Spleen (tissue), 11 donors: ENCODE measurements at regions not wholly inside any gene's neighbourhood (a gene's known extent, or its start where the extent isn't known, plus 50 kb on each side); places are given as distances from the start of the nearest gene placed in this dataset.
"Not testable (repeated sequence)": the region's sequence is repeated elsewhere in the genome, so short reads cannot be mapped to it uniquely, and the experiment has no call there.

Source experiments
- DNase-seq: peaks from one replicate; pipeline ENCODE4 v3.0.0-alpha.2; 2020
- H3K27ac ChIP-seq, 8 donors: fragments of 200-600 bp; sonication (generic) in 7 of 8; 1 replicate in 4 of 8; 2 replicates in 4 of 8; pipeline versions ENCODE4 v1.5.0 to v1.8.0; 2016 to 2021; ENCODE audit warnings: inconsistent platforms in 4 of 8, mild to moderate bottlenecking in 4 of 8, moderate library complexity in 1 of 8
- H3K27me3 ChIP-seq, 7 donors: fragments of 200-600 bp; sonication (generic) in 6 of 7; replicated peaks in 1 of 7; 1 replicate in 4 of 7; 2 replicates in 3 of 7; pipeline versions ENCODE4 v1.5.0 to v1.8.0; 2016 to 2021; ENCODE audit warnings: inconsistent platforms in 3 of 7, mild to moderate bottlenecking in 1 of 7
- H3K36me3 ChIP-seq, 6 donors: fragments of 200-600 bp; sonication (generic) in 5 of 6; 1 replicate in 4 of 6; 2 replicates in 2 of 6; pipeline versions ENCODE4 v1.5.0 to v1.8.0; 2016 to 2021; ENCODE audit warnings: inconsistent platforms in 2 of 6
- H3K4me1 ChIP-seq, 6 donors: fragments of 200-600 bp; sonication (generic) in 5 of 6; 1 replicate in 3 of 6; 2 replicates in 3 of 6; pipeline versions ENCODE4 v1.5.0 to v1.8.0; 2016 to 2021; ENCODE audit warnings: inconsistent platforms in 3 of 6
- H3K4me3 ChIP-seq, 8 donors: fragments of 200-600 bp; sonication (generic) in 7 of 8; 1 replicate in 4 of 8; 2 replicates in 4 of 8; pipeline versions ENCODE4 v1.5.0 to v1.8.0; 2016 to 2021; ENCODE audit warnings: inconsistent platforms in 4 of 8, mild to moderate bottlenecking in 4 of 8, moderate library complexity in 2 of 8
- H3K9me3 ChIP-seq, 8 donors: fragments of 200-600 bp; sonication (generic) in 7 of 8; 1 replicate in 4 of 8; 2 replicates in 4 of 8; pipeline versions ENCODE4 v1.5.0 to v1.8.0; 2016 to 2021; ENCODE audit warnings: inconsistent platforms in 4 of 8
- CTCF ChIP-seq, 11 experiments: fragments of 200-600 bp in 7 of 11; fragments of 450-650 bp in 4 of 11; sonication (generic) in 4 of 11; IDR thresholded peaks in 8 of 11; conservative IDR thresholded peaks in 3 of 11; 1 replicate in 7 of 11; 2 replicates in 4 of 11; pipeline versions ENCODE4 v1.4.0 to v1.8.0; 2016 to 2021; ENCODE audit warnings: antibody characterized with exemption in 11 of 11, inconsistent platforms in 4 of 11, mild to moderate bottlenecking in 1 of 11
- POLR2A ChIP-seq, 3 donors: fragments of 450-650 bp; IDR thresholded peaks; one replicate each; pipeline ENCODE4 v1.5.1; 2017; ENCODE audit warnings: antibody characterized with exemption in 3 of 3, mild to moderate bottlenecking in 1 of 3
- POLR2AphosphoS5 ChIP-seq, 3 donors: sonication (generic); formaldehyde crosslinking; IDR thresholded peaks; one replicate each; pipeline ENCODE4 v1.5.1; 2017; ENCODE audit warnings: antibody characterized with exemption in 3 of 3
- WGBS, 5 donors: extraction: QIAGEN DNeasy Blood & Tissue Kit in 3 of 5; methylation state at CpG; one replicate each; pipeline versions ENCODE4 v1.1.5 to v1.1.7; 2013 to 2018; 5-methylcytosine and 5-hydroxymethylcytosine counted together
- intact Hi-C: fragments of 100-400 bp; cut with DNase I; formaldehyde crosslinking; loops from one replicate; pipeline ENCODE4 v1.15.0; 2023; ENCODE audit warnings: low total_unique reads
- donor health status: healthy with polysubstance abuse.
- donor health status: DM: no; HTN: no; CAD: no; lungs with moderate emphysema.
- donor health status: DM: no; HTN: no; CAD: no.
- donor health status: Bipolar disorder and iron deficiency.
- donor health status: healthy.
- donor health status: DM: no; HTN: no; CAD: no.
- donor health status: DM: yes; HTN: yes; CAD: no.

DNA sequence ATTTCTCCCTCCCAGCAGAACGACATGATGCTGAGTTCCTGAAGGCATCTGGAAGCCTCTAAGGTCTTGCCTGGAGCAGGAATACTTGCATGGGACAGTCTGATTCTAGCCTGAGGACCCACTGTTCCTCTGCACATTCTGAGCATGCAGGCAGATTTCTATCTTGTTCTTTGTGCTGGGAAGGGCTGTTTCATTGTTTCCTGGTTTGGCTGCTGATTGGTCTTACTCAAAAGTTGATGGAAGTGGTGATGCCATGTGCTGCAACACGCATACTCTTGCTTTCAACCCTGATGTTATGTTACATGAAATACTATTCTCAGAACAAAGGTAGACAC, 307.0 kb downstream of the GATA3 start:
- TF ChIP-seq POLR2AphosphoS5 (IDR thresholded peaks at IDR 0.05) (no peak), CTCF (IDR thresholded peaks at IDR 0.05 in 8 of 11, conservative IDR thresholded peaks at IDR 0.05 in 3 of 11) (no peak), POLR2A (IDR thresholded peaks at IDR 0.05) (no peak)

GRCh38 chr10:8365935-8366911, 311.7 kb downstream of the GATA3 start:
- H3K4me3 ChIP-seq: no peak overlapping the region
- H3K36me3 ChIP-seq: no peaks in the 10 kb centered on the region
- WGBS, 5 donors: 83 to 84% (median 84%) methylated on average over 19 of the region's 19 CpGs
- H3K4me1 ChIP-seq: no peaks in the 10 kb centered on the region
- DNase-seq: no peak
- H3K27ac ChIP-seq: no peak overlapping the region
- intact Hi-C loops: no loop called here
- no peaks in the 10 kb centered on the region for H3K27me3 ChIP-seq
- H3K9me3 ChIP-seq: peaks cover 0 to 7% (median 0%) of the 10 kb centered on the region in 8 donors
- TF ChIP-seq POLR2AphosphoS5 (IDR thresholded peaks at IDR 0.05) (no peak), POLR2A (IDR thresholded peaks at IDR 0.05) (no peak), CTCF (IDR thresholded peaks at IDR 0.05 in 8 of 11, conservative IDR thresholded peaks at IDR 0.05 in 3 of 11) (no peak)

More for the DNA sequence above, 307.0 kb downstream of the GATA3 start:
- Histone ChIP-seq H3K27ac (no peak overlapping the region), H3K4me1 (no peaks in the 10 kb centered on the region), H3K36me3 (no peaks in the 10 kb centered on the region), H3K4me3 (no peak overlapping the region), H3K27me3 (no peaks in the 10 kb centered on the region), H3K9me3 (no peaks in the 10 kb centered on the region)
- DNase-seq: no peak
- 63 to 72% (median 71%) methylated on average over 2 of the region's 2 CpGs for WGBS, 5 donors
- intact Hi-C loops: no loop called here

GRCh38 chr10:8367672-8368411, 313.4 kb downstream of the GATA3 start:
- H3K36me3 ChIP-seq, H3K4me3 ChIP-seq, H3K27me3 ChIP-seq, H3K27ac ChIP-seq, H3K9me3 ChIP-seq, intact Hi-C loops, DNase-seq, H3K4me1 ChIP-seq: not testable (repeated sequence)
- 87 to 93% (median 90%) methylated on average over 3 of the region's 3 CpGs for WGBS, 5 donors

GRCh38 chr10:8369666-8370065, 315.2 kb downstream of the GATA3 start:
- Histone ChIP-seq H3K27me3 (no peaks in the 10 kb centered on the region), H3K27ac (no peak overlapping the region), H3K9me3 (peaks cover 0 to 7% (median 0%) of the 10 kb centered on the region in 8 donors), H3K4me3 (no peak overlapping the region), H3K4me1 (no peaks in the 10 kb centered on the region), H3K36me3 (no peaks in the 10 kb centered on the region)
- WGBS, 5 donors: 39 to 52% (median 49%) methylated on average over 7 of the region's 7 CpGs
- intact Hi-C loops: no loop called here
- DNase-seq: no peak
- TF ChIP-seq POLR2AphosphoS5 (IDR thresholded peaks at IDR 0.05) (no peak), CTCF (IDR thresholded peaks at IDR 0.05 in 8 of 11, conservative IDR thresholded peaks at IDR 0.05 in 3 of 11) (no peak), POLR2A (IDR thresholded peaks at IDR 0.05) (no peak)
